PFSK-1 (cell line): ENCODE measurements at regions not wholly inside any gene's neighbourhood (a gene's known extent, or its start where the extent isn't known, plus 50 kb on each side); places are given as distances from the start of the nearest gene placed in this dataset.

ENCODE experiments used
- FOXP2 ChIP-seq: optimal IDR thresholded peaks from 2 replicates; pipeline ENCODE3; 2011; ENCODE audit warnings: borderline replicate concordance, control low read depth, inconsistent platforms; ENCODE audit not compliant: insufficient read depth; ENCODE audit errors: extremely low read length, extremely low read depth
- POLR2AphosphoS5 ChIP-seq: IDR thresholded peaks from 2 replicates; pipeline ENCODE4 v1.6.1; 2012; ENCODE audit warnings: low read depth, mild to moderate bottlenecking, control low read depth, low read length, moderate library complexity
- SIN3A ChIP-seq: IDR thresholded peaks from 2 replicates; pipeline ENCODE4 v1.6.1; 2012; ENCODE audit warnings: mild to moderate bottlenecking, low read length, moderate library complexity, borderline replicate concordance; ENCODE audit not compliant: insufficient read depth
- TAF1 ChIP-seq: IDR thresholded peaks from 2 replicates; pipeline ENCODE4 v1.6.1; 2012; ENCODE audit warnings: low read length, control low read depth, borderline replicate concordance; ENCODE audit not compliant: insufficient read depth
- TF ChIP-seq, protein P1 (sequence below), 2 experiments: IDR thresholded peaks; 2 replicates each; pipeline versions ENCODE4 v1.6.1 to v1.8.0; 2011 to 2012; ENCODE audit warnings: low read depth in 2 of 2, low read length in 2 of 2, control low read depth in 1 of 2, inconsistent platforms in 1 of 2, mild to moderate bottlenecking in 1 of 2, moderate library complexity in 1 of 2; ENCODE audit not compliant: insufficient read depth in 1 of 2

DNA sequence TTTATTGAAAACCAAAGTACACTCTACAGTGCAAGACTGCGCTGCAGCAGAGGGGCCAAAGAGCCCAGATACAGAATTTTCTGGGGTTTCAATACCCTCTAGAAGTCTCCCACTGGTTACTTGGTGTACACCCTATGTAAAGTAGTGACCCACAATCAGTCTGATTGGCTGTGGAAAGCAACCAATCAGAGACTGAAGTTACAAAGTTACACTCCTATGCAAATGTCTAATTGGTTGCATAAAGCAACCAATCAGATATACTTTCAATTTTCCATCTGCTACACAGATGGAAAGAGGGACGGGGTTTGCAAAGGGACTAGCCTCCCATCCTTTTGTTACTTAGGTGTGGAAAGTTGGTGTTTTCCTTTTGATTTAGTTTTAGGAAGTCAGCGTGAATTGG lies 198.9 kb upstream of the SH3BP4 start:
- TF ChIP-seq, protein P1, sequence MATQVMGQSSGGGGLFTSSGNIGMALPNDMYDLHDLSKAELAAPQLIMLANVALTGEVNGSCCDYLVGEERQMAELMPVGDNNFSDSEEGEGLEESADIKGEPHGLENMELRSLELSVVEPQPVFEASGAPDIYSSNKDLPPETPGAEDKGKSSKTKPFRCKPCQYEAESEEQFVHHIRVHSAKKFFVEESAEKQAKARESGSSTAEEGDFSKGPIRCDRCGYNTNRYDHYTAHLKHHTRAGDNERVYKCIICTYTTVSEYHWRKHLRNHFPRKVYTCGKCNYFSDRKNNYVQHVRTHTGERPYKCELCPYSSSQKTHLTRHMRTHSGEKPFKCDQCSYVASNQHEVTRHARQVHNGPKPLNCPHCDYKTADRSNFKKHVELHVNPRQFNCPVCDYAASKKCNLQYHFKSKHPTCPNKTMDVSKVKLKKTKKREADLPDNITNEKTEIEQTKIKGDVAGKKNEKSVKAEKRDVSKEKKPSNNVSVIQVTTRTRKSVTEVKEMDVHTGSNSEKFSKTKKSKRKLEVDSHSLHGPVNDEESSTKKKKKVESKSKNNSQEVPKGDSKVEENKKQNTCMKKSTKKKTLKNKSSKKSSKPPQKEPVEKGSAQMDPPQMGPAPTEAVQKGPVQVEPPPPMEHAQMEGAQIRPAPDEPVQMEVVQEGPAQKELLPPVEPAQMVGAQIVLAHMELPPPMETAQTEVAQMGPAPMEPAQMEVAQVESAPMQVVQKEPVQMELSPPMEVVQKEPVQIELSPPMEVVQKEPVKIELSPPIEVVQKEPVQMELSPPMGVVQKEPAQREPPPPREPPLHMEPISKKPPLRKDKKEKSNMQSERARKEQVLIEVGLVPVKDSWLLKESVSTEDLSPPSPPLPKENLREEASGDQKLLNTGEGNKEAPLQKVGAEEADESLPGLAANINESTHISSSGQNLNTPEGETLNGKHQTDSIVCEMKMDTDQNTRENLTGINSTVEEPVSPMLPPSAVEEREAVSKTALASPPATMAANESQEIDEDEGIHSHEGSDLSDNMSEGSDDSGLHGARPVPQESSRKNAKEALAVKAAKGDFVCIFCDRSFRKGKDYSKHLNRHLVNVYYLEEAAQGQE (IDR thresholded peaks at IDR 0.05; ENCODE audit: insufficient read depth in 1 of 2, low read depth in 2 of 2, low read length in 2 of 2): no peak
- no peak for TF ChIP-seq POLR2AphosphoS5
- TF ChIP-seq SIN3A: no peak
- no peak for TF ChIP-seq TAF1
- no peak for TF ChIP-seq FOXP2
